KMS-11 (cell line): ENCODE measurements at regions not wholly inside any gene's neighbourhood (a gene's known extent, or its start where the extent isn't known, plus 50 kb on each side); places are given as distances from the start of the nearest gene placed in this dataset.

Experiments used
- H2AFZ ChIP-seq: fragments of 200-600 bp; sonication (generic); 2 replicates; pipeline ENCODE4 v1.6.1; 2016; ENCODE audit warnings: antibody characterized with exemption, mixed run types, low read depth
- H3K27ac ChIP-seq: fragments of 200-600 bp; sonication (generic); 2 replicates; pipeline ENCODE4 v1.6.1; 2016; ENCODE audit warnings: mild to moderate bottlenecking, mixed run types
- H3K27me3 ChIP-seq: fragments of 200-600 bp; sonication (generic); 2 replicates; pipeline ENCODE4 v1.6.1; 2017; ENCODE audit warnings: mild to moderate bottlenecking, low read depth, mixed run types, moderate library complexity; ENCODE audit not compliant: insufficient read depth
- H3K36me3 ChIP-seq: fragments of 200-600 bp; sonication (generic); 2 replicates; pipeline ENCODE4 v1.6.1; 2017; ENCODE audit warnings: mild to moderate bottlenecking, mixed run types; ENCODE audit not compliant: insufficient read depth
- H3K4me1 ChIP-seq: fragments of 200-600 bp; sonication (generic); 2 replicates; pipeline ENCODE4 v1.6.1; 2016; ENCODE audit warnings: mild to moderate bottlenecking, low read depth, mixed run types; ENCODE audit not compliant: poor library complexity, severe bottlenecking
- H3K4me2 ChIP-seq: fragments of 200-600 bp; sonication (generic); 2 replicates; pipeline ENCODE4 v1.7.0; 2016; ENCODE audit warnings: mild to moderate bottlenecking, mixed run types
- H3K4me3 ChIP-seq: fragments of 200-600 bp; sonication (generic); IDR thresholded peaks from 2 replicates; pipeline ENCODE4 v1.6.1; 2017; ENCODE audit warnings: low read depth, low read length, mixed read lengths; ENCODE audit not compliant: insufficient read depth
- H3K79me2 ChIP-seq: fragments of 200-600 bp; sonication (generic); 2 replicates; pipeline ENCODE4 v1.6.1; 2016; ENCODE audit warnings: low read depth, mixed run types; ENCODE audit not compliant: insufficient read depth
- H3K9ac ChIP-seq: fragments of 200-600 bp; sonication (generic); 2 replicates; pipeline ENCODE4 v1.6.1; 2016; ENCODE audit warnings: mild to moderate bottlenecking, mixed run types
- H4K20me1 ChIP-seq: fragments of 200-600 bp; sonication (generic); 2 replicates; pipeline ENCODE4 v1.6.1; 2016; ENCODE audit warnings: mild to moderate bottlenecking, mixed run types; ENCODE audit not compliant: insufficient read depth
- CTCF ChIP-seq: fragments of 200-600 bp; sonication (generic); conservative IDR thresholded peaks from 2 replicates; pipeline ENCODE4 v1.6.1; 2017; ENCODE audit warnings: low read depth, mild to moderate bottlenecking, antibody characterized with exemption, low read length, moderate library complexity, mixed read lengths

GRCh38 chr18:27235218-27235870 lies 50.2 kb upstream of the CHST9 start:
- Histone ChIP-seq H3K4me2 (no peak overlapping the region), H3K4me1 (no peaks in the 10 kb centered on the region), H2AFZ (no peak overlapping the region), H3K9ac (no peak overlapping the region), H3K36me3 (no peaks in the 10 kb centered on the region), H3K27ac (no peak overlapping the region), H3K4me3 (no peak overlapping the region), H4K20me1 (no peaks in the 10 kb centered on the region), H3K27me3 (no peaks in the 10 kb centered on the region), H3K79me2 (no peaks in the 10 kb centered on the region)
- no peak for TF ChIP-seq CTCF
